GM13977 (cell line): ENCODE measurements at regions not wholly inside any gene's neighbourhood (a gene's known extent, or its start where the extent isn't known, plus 50 kb on each side); places are given as distances from the start of the nearest gene placed in this dataset.

Experiments
- DNase-seq: peaks from one replicate; pipeline ENCODE4 v3.0.0; 2012; ENCODE audit warnings: low spot score
- in situ Hi-C: fragments of 300-500 bp; cut with MboI; formaldehyde crosslinking; loops from one replicate; pipeline ENCODE4 v1.12.0; 2022; ENCODE audit warnings: low sequenced_read_pairs, low pct_unique_long_range_greater_than_20kb, mixed read lengths, inconsistent platforms; ENCODE audit not compliant: unreplicated experiment
- TF ChIP-seq, protein P1 (sequence below): IDR thresholded peaks from 2 replicates; pipeline ENCODE4 v1.5.1; 2012; ENCODE audit warnings: mild to moderate bottlenecking, control low read depth; ENCODE audit not compliant: insufficient read depth; ENCODE audit errors: extremely low read depth, missing control alignments

DNA sequence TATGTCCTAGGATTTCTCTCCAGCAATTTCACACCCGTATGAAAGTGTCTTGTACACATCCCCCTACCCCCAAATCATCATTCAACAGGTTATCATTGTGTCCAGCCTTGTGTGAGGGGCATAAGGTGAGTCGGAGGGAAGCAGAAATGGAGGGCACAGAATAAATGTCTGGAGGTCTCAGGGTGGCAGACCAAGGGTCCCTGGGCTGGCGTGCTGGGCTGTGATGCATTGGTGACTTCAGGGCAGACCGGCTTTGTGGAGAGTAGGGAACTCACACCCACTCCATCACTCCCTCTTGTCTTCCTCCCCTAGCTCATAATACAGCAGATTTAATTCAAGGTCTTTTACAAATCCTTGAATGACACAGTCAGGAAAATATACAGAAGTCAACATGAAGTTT, 191.7 kb upstream of the PMEPA1 start:
- TF ChIP-seq, protein P1, sequence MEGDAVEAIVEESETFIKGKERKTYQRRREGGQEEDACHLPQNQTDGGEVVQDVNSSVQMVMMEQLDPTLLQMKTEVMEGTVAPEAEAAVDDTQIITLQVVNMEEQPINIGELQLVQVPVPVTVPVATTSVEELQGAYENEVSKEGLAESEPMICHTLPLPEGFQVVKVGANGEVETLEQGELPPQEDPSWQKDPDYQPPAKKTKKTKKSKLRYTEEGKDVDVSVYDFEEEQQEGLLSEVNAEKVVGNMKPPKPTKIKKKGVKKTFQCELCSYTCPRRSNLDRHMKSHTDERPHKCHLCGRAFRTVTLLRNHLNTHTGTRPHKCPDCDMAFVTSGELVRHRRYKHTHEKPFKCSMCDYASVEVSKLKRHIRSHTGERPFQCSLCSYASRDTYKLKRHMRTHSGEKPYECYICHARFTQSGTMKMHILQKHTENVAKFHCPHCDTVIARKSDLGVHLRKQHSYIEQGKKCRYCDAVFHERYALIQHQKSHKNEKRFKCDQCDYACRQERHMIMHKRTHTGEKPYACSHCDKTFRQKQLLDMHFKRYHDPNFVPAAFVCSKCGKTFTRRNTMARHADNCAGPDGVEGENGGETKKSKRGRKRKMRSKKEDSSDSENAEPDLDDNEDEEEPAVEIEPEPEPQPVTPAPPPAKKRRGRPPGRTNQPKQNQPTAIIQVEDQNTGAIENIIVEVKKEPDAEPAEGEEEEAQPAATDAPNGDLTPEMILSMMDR: no peak
- in situ Hi-C loops: no loop called here
- DNase-seq: no peak

DNA sequence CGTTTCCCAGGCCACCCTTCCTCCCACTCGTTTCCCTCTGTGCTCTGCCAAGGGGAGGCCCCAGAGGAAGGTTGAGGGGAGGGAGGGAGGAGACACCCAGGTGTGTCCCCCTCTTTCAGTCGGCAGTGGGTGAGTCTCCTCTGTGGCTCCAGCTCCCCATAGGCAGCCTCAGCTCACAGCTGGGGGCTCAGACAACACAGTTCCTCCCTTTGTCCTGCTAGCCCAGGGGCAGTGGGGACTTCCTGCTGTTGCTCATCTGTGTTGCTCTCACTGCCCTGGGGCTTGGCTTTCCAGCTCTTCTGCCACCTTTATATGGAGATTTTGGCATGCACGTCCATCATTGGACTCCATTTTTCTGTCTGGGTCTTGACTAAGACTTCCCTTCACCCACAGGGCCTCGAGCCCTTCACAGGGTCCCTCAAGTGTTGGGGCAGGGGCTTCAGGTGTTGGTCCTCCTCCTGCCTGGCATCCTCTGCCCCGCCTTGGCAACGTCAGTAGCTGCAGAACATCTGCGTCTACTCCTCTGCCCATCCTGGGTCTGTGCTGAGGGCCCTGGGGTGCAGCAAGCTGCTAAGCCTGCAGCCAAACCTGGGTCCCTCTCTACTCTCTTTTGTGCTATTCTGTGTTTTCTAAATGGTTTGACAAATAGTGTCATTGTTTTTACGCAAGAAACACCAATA, 190.6 kb upstream of the PMEPA1 start:
- in situ Hi-C loops: no loop called here
- DNase-seq: no peak
- TF ChIP-seq, protein P1: no peak

DNA sequence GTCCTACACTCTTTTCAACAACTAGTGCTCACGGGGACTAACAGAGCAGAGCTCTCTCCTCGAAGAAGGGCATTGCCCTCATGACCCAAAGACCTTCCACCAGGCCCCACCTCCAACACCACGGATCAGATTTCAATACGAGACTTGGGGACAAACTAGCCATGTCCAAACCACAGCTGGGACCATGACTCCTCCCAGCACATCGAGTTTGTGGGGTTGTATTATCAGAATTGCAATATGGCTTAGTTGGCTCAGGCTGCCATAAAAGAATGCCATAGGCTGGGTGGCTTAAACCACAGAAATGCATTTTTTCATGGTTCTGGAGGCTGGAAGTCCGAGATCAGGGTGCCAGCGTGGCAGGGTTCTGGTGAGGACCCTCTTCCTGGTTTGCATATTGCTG, 189.7 kb upstream of the PMEPA1 start:
- DNase-seq: no peak
- in situ Hi-C loops: no loop called here
- TF ChIP-seq, protein P1: no peak

DNA sequence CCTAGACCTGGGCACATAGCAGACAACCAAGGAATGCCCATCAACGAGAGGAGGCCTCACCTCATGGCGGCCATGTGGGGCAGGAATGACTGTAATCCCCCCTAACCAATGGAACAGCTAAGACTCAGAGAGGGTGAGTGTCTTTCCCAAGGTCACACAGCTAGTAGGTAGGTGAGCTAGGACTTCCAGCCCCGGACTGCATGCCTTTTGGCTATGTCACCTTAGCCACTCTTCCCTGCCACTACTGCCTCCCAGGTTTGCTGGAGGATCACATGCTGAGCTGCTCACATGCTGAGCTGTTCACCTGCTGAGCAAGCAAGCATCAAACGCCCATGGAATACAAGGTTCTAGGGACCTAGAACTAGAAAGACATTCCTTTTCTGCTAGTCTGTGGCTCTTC, 188.5 kb upstream of the PMEPA1 start:
- TF ChIP-seq, protein P1: no peak
- no peak for DNase-seq
- in situ Hi-C loops: no loop called here

DNA sequence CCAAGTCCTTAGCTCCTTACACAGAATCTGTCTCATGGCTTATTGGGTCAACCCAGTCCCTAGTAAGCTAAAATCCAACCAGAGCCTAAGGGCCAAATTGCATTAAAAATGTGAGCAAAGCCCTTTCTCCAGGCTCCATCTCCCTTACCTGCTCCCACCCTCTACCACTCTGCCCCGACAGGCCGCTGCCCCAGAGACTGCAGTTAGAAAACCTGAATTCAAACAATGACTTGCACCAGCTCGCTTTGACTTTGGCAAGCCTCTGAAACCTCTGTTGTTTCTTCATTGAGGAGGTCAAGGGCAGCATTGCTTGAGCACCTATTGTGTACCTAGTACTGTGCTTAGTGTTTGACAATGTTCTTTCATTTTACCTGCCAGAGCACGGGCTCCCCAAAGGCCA, 188.1 kb upstream of the PMEPA1 start:
- no peak for DNase-seq
- TF ChIP-seq, protein P1: no peak
- in situ Hi-C loops: no loop called here

DNA sequence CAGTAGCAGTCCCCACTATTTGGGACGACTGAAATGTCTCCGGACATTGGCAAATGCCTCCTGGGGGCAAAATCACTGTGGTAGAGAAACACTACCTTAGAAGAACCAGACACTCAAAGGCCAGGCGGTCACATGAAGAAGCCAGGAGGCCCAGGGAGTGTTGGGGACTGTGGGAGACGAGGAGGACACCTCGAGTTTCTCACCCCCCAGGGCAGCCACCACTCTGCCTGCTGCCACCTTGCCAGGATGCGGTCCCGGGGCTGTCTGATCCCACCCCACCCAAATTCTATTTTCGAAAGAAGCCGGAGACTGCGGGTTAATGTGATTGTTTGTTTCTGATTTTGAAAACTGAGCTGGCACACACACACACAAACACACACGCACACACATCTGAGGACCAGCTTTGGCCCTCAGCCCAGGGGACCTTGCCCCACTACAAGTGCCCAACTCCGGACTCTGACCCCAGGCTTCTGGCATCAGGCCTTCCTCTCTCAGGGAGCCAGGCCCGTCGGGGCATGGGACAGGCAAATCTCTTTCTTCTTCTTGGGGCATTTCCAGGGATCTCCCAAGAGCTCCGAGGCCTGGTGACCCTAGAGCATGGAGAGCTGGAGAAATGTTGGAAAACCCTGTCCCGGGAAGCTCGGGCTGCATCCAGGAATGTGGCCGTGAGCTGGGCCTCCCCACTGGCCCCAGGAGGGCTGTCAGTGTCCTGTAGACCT, 187.5 kb upstream of the PMEPA1 start:
- DNase-seq: no peak
- TF ChIP-seq, protein P1: no peak
- in situ Hi-C loops: no loop called here

DNA sequence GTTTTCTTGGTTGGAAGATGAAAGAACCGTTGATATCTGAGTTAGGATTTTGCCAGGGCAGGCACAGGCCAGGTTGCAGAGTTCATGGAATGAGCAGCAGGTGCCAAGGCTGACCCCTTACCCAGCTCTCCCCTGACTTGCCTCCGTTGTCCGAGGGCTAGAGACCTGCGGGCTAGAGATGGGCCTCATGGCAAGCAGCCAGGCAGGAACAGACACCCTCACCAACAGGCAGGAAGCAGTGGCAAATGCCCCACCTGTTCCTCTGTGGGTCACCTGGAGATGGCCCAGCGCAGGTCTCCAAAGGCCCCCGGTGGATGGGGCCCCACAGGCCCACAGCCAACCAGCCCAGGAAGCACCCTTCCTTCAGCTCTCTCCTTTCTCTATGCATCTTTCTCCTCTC, 186.7 kb upstream of the PMEPA1 start:
- in situ Hi-C loops: no loop called here
- DNase-seq: no peak
- TF ChIP-seq, protein P1: no peak
